ENCODE measurements at regions not wholly inside any gene's neighbourhood (a gene's known extent, or its start where the extent isn't known, plus 50 kb on each side); places are given as distances from the start of the nearest gene placed in this dataset.

- no peak for TF ChIP-seq POLR2AphosphoS2 (conservative IDR thresholded peaks at IDR 0.05; ENCODE audit: low read length)
- TF ChIP-seq CTCF (IDR thresholded peaks at IDR 0.05) = no peak
- no peak for TF ChIP-seq BHLHE40 (IDR thresholded peaks at IDR 0.05; ENCODE audit: low read depth, low read length)
- no peak for TF ChIP-seq CEBPB (IDR thresholded peaks at IDR 0.05)
- TF ChIP-seq KDM5A (IDR thresholded peaks at IDR 0.05) = no peak
- TF ChIP-seq RAD21 (conservative IDR thresholded peaks at IDR 0.05 in 1 of 2, IDR thresholded peaks at IDR 0.05 in 1 of 2) = no peak
- TF ChIP-seq RFX5 (IDR thresholded peaks at IDR 0.05) = no peak
- TF ChIP-seq ZNF302 (CRISPR knock-in tag; IDR thresholded peaks at IDR 0.05) = no peak
- no peak for TF ChIP-seq HOXB13 (CRISPR knock-in tag; IDR thresholded peaks at IDR 0.05; ENCODE audit: low read depth)
Measured at GRCh38 chr10:130578532-130579289, 442.5 kb downstream of the GLRX3 start.

All from A549 (cell line).